ENCODE measurements at regions not wholly inside any gene's neighbourhood (a gene's known extent, or its start where the extent isn't known, plus 50 kb on each side); places are given as distances from the start of the nearest gene placed in this dataset.

GRCh38 chr14:49527221-49527620, 59.0 kb downstream of the RPS29 start:
- no peak for DNase-seq

- DNase-seq = no peak
These were observed 60.1 kb downstream of the RPS29 start for GRCh38 chr14:49526101-49526500.

GRCh38 chr14:49516286-49516685, 69.9 kb downstream of the RPS29 start:
- no peak for DNase-seq

- no peak for DNase-seq
These were observed 73.6 kb downstream of the RPS29 start for GRCh38 chr14:49512571-49512970.

- DNase-seq = no peak
These were observed 74.0 kb downstream of the RPS29 start for GRCh38 chr14:49512147-49512551.

GRCh38 chr14:49508124-49508523, 78.1 kb downstream of the RPS29 start:
- no peak for DNase-seq

- no peak for DNase-seq
These were observed 79.5 kb downstream of the RPS29 start for GRCh38 chr14:49506650-49507049.

- DNase-seq = peak; percentile 28
These were observed 81.0 kb downstream of the RPS29 start for GRCh38 chr14:49505041-49505766.

GRCh38 chr14:49497725-49498348, 88.3 kb downstream of the RPS29 start:
- no peak for DNase-seq

- no peak for DNase-seq
These were observed 88.9 kb downstream of the RPS29 start for GRCh38 chr14:49497267-49497666.

- no peak for DNase-seq
These were observed 91.3 kb downstream of the RPS29 start for GRCh38 chr14:49494836-49495235.

GRCh38 chr14:49493557-49493956, 92.6 kb downstream of the RPS29 start:
- no peak for DNase-seq

GRCh38 chr14:49492151-49492550, 94.0 kb downstream of the RPS29 start:
- DNase-seq = no peak

- DNase-seq = no peak
These were observed 96.8 kb downstream of the RPS29 start for GRCh38 chr14:49489341-49489740.

GRCh38 chr14:49487238-49487637, 98.9 kb downstream of the RPS29 start:
- DNase-seq = no peak

- no peak for DNase-seq
These were observed 100.9 kb downstream of the RPS29 start for GRCh38 chr14:49485290-49485689.

- no peak for DNase-seq
These were observed 102.0 kb downstream of the RPS29 start for GRCh38 chr14:49484180-49484579.

- DNase-seq = no peak
These were observed 102.9 kb downstream of the RPS29 start for GRCh38 chr14:49483268-49483667.

- no peak for DNase-seq
These were observed 105.1 kb downstream of the RPS29 start for GRCh38 chr14:49480979-49481498.

- no peak for DNase-seq
These were observed 106.0 kb downstream of the RPS29 start for GRCh38 chr14:49480053-49480760.

GRCh38 chr14:49479432-49479831, 106.7 kb downstream of the RPS29 start:
- no peak for DNase-seq

- DNase-seq = no peak
These were observed 107.4 kb downstream of the RPS29 start for GRCh38 chr14:49478784-49479183.

- no peak for DNase-seq
These were observed 119.1 kb downstream of the RPS29 start for GRCh38 chr14:49467091-49467490.

- no peak for DNase-seq
These were observed 121.3 kb downstream of the RPS29 start for GRCh38 chr14:49464885-49465284.
